ENCODE measurements at regions not wholly inside any gene's neighbourhood (a gene's known extent, or its start where the extent isn't known, plus 50 kb on each side); places are given as distances from the start of the nearest gene placed in this dataset.

GRCh38 chr13:62846302-62846701 is 1430.7 kb upstream of the PCDH20 start:
- Histone ChIP-seq H3K9me3 (replicated peaks; ENCODE audit: control insufficient read depth, insufficient read depth, low read length) (no peaks in the 10 kb centered on the region), H3K79me2 (ENCODE audit: control insufficient read depth, insufficient read depth, low read length) (no peaks in the 10 kb centered on the region), H3K4me2 (ENCODE audit: insufficient read depth, low read length) (no peak overlapping the region), H3K27ac (ENCODE audit: insufficient read depth, low read depth, low read length) (no peak overlapping the region), H3K4me3 (replicated peaks in 1 of 3; ENCODE audit: insufficient read depth in 1 of 3, low read depth in 1 of 3, low read length in 3 of 3) (no peak overlapping the region), H3K9ac (replicated peaks; ENCODE audit: extremely low read depth, insufficient read depth, low read length) (no peak overlapping the region), H3K9me1 (replicated peaks; ENCODE audit: control insufficient read depth, extremely low read depth, insufficient read depth, low read length) (no peaks in the 10 kb centered on the region), H2AFZ (ENCODE audit: low read depth, low read length) (no peak overlapping the region), H4K20me1 (replicated peaks; ENCODE audit: control insufficient read depth, extremely low read depth, insufficient read depth, low read length) (no peaks in the 10 kb centered on the region), H3K36me3 (ENCODE audit: control insufficient read depth in 2 of 2, extremely low read depth in 1 of 2, insufficient read depth in 2 of 2, low read length in 2 of 2) (no peaks in the 10 kb centered on the region), H3K27me3 (ENCODE audit: control insufficient read depth in 2 of 2, insufficient read depth in 2 of 2, low read length in 2 of 2) (no peaks in the 10 kb centered on the region), H3K4me1 (ENCODE audit: control insufficient read depth, extremely low read depth, insufficient read depth, low read length) (no peaks in the 10 kb centered on the region)
- CTCF ChIA-PET: no interaction called here
- no TSS peak for BruUV-seq (replicated peaks)
- dilution Hi-C loops (cut with MboI; ENCODE audit: extremely low pct_ligation_motif_present, low sequenced_read_pairs) (no loop called here), intact Hi-C loops (cut with micrococcal nuclease) (no loop called here)
- TF ChIP-seq FOS (IDR thresholded peaks at IDR 0.05; ENCODE audit: borderline replicate concordance, insufficient read depth, low read length) (peak; percentile 10), MYC (IDR thresholded peaks at IDR 0.05; ENCODE audit: low read depth, low read length) (no peak), EZH2 (IDR thresholded peaks at IDR 0.05; ENCODE audit: borderline replicate concordance, low read depth, low read length, severe bottlenecking) (no peak), JUN (IDR thresholded peaks at IDR 0.05; ENCODE audit: borderline replicate concordance, insufficient read depth, insufficient read length, low read depth) (no peak)
- DNase-seq (ENCODE audit: low read depth, low spot score): peak; percentile 1
- POLR2A ChIA-PET: no interaction called here
- FAIRE-seq: no peak

GRCh38 chr13:62839338-62839737 is 1423.7 kb upstream of the PCDH20 start:
- Histone ChIP-seq H3K4me1 (ENCODE audit: control insufficient read depth, extremely low read depth, insufficient read depth, low read length) (no peaks in the 10 kb centered on the region), H3K9me1 (replicated peaks; ENCODE audit: control insufficient read depth, extremely low read depth, insufficient read depth, low read length) (peaks cover 2% of the 10 kb centered on the region), H4K20me1 (replicated peaks; ENCODE audit: control insufficient read depth, extremely low read depth, insufficient read depth, low read length) (no peaks in the 10 kb centered on the region), H3K9me3 (replicated peaks; ENCODE audit: control insufficient read depth, insufficient read depth, low read length) (no peaks in the 10 kb centered on the region), H3K27ac (ENCODE audit: insufficient read depth, low read depth, low read length) (no peak overlapping the region), H3K4me3 (replicated peaks in 1 of 3; ENCODE audit: insufficient read depth in 1 of 3, low read depth in 1 of 3, low read length in 3 of 3) (no peak overlapping the region), H3K9ac (replicated peaks; ENCODE audit: extremely low read depth, insufficient read depth, low read length) (no peak overlapping the region), H2AFZ (ENCODE audit: low read depth, low read length) (no peak overlapping the region), H3K36me3 (ENCODE audit: control insufficient read depth in 2 of 2, extremely low read depth in 1 of 2, insufficient read depth in 2 of 2, low read length in 2 of 2) (no peaks in the 10 kb centered on the region), H3K79me2 (ENCODE audit: control insufficient read depth, insufficient read depth, low read length) (no peaks in the 10 kb centered on the region), H3K4me2 (ENCODE audit: insufficient read depth, low read length) (no peak overlapping the region), H3K27me3 (ENCODE audit: control insufficient read depth in 2 of 2, insufficient read depth in 2 of 2, low read length in 2 of 2) (no peaks in the 10 kb centered on the region)
- intact Hi-C loops (cut with micrococcal nuclease): no loop called here
- DNase-seq (ENCODE audit: low read depth, low spot score): no peak
- CTCF ChIA-PET: no interaction called here
- POLR2A ChIA-PET: no interaction called here
- no TSS peak for BruUV-seq (replicated peaks)
- TF ChIP-seq JUN (IDR thresholded peaks at IDR 0.05; ENCODE audit: borderline replicate concordance, insufficient read depth, insufficient read length, low read depth): no peak
- TF ChIP-seq POLR2A (IDR thresholded peaks at IDR 0.05; ENCODE audit: low read depth, low read length): no peak
- TF ChIP-seq, protein P1, sequence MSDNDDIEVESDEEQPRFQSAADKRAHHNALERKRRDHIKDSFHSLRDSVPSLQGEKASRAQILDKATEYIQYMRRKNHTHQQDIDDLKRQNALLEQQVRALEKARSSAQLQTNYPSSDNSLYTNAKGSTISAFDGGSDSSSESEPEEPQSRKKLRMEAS (IDR thresholded peaks at IDR 0.05; ENCODE audit: insufficient read depth, insufficient read length): no peak
- no peak for TF ChIP-seq POLR2AphosphoS5 (IDR thresholded peaks at IDR 0.05; ENCODE audit: insufficient read depth, low read depth, low read length)
- dilution Hi-C loops (cut with MboI; ENCODE audit: extremely low pct_ligation_motif_present, low sequenced_read_pairs): no loop called here
- no peak for FAIRE-seq

Data from endothelial cell of umbilical vein (primary cell).